ENCODE measurements at regions not wholly inside any gene's neighbourhood (a gene's known extent, or its start where the extent isn't known, plus 50 kb on each side); places are given as distances from the start of the nearest gene placed in this dataset.
"Not testable (repeated sequence)": the region's sequence is repeated elsewhere in the genome, so short reads cannot be mapped to it uniquely, and the experiment has no call there.

DNA sequence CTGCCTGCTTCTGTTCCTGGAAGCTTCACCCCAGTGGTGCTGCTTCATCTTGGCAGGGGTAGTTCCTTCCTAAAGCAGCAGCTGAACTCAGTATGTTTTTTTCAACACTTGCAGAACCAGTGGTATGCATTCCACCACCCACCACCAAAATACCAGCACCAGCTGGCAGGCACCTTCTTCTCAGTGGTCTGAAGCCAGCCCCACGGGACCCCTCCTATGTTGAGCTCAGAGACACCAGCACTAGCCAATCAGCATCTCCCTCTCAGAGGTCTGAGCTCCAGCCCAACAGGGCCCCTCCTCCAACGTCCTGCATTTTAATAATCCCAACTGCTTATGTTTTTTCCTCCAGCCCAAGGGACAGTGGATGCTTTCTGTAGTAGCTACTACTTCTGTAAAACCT lies 299.6 kb upstream of the CCL2 start:
- no peak for TF ChIP-seq CTCF (conservative IDR thresholded peaks at IDR 0.05 in 1 of 2, IDR thresholded peaks at IDR 0.05 in 1 of 2; ENCODE audit: low read depth in 1 of 2, low read length in 2 of 2)
- no peak for TF ChIP-seq EZH2 (IDR thresholded peaks at IDR 0.05; ENCODE audit: low read length, missing control alignments)
- no peak overlapping the region for H3K4me3 ChIP-seq (replicated peaks in 1 of 4; ENCODE audit: control extremely low read depth in 1 of 4, insufficient read depth in 1 of 4, low read depth in 3 of 4, low read length in 4 of 4)
- no peak for DNase-seq (ENCODE audit: low read depth in 2 of 2)
- H2AFZ ChIP-seq (ENCODE audit: low read length), result no peak overlapping the region
- no peak overlapping the region for H3K9ac ChIP-seq (ENCODE audit: insufficient read depth, low read length)
- H3K79me2 ChIP-seq (ENCODE audit: control insufficient read depth, insufficient read depth, low read length), result no peaks in the 10 kb centered on the region
- no peak overlapping the region for H3K27ac ChIP-seq (ENCODE audit: insufficient read depth, low read length)
- H3K27me3 ChIP-seq (ENCODE audit: control insufficient read depth, insufficient read depth, low read length), result no peaks in the 10 kb centered on the region
- H3K4me1 ChIP-seq (ENCODE audit: control insufficient read depth, extremely low read depth, insufficient read depth, low read length), result no peaks in the 10 kb centered on the region
- H4K20me1 ChIP-seq (ENCODE audit: control insufficient read depth, extremely low read depth, insufficient read depth, low read length), result no peaks in the 10 kb centered on the region
- H3K9me3 ChIP-seq (ENCODE audit: control insufficient read depth, insufficient read depth, low read depth, low read length), result no peaks in the 10 kb centered on the region
- H3K36me3 ChIP-seq (ENCODE audit: control insufficient read depth, insufficient read depth, low read length), result no peaks in the 10 kb centered on the region
- no peak overlapping the region for H3K4me2 ChIP-seq (ENCODE audit: extremely low read depth, insufficient read depth, low read length)

GRCh38 chr17:33959098-33959497 lies 296.0 kb upstream of the CCL2 start:
- H3K9me3 ChIP-seq (ENCODE audit: control insufficient read depth, insufficient read depth, low read depth, low read length), result not testable (repeated sequence)

DNA sequence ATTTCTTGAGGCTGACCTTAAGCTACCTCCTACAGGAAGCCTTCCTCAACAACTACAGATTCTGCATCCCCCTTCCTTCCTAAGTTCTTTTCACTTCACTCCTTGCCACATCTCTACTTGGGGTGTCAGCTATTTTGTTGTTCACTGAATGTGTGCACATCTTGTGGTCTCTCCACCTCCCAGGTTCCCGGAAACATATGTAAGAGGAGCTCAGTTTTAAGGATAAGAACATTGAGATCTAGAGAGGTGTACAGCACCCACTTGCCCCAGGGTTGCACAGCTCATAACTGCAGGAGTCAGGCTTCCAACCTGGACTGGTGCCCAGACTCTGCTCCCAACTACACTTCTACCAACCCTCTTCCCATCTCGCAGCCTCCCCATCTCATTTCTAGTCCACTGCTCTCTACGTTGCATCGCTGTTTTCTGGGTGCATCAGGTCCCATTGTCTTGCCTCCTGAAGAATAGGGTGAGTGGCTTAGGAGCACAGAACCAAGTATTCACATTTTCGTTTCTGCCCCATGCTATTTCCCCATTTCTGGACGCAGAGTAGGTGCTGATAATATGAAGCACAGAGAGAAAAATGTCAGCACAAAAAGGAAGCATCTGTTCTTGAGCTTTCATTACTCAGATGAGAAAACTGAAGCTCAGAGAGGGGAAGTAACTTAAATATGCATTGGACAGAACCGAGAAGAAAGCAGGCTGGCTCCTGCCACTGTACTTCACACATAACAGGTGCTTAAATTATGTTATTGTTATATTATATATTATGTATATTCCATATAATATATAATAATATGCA lies 292.0 kb upstream of the CCL2 start:
- no peak for DNase-seq (ENCODE audit: low read depth in 2 of 2)
- Histone ChIP-seq H3K79me2 (ENCODE audit: control insufficient read depth, insufficient read depth, low read length) (no peaks in the 10 kb centered on the region), H3K27me3 (ENCODE audit: control insufficient read depth, insufficient read depth, low read length) (no peaks in the 10 kb centered on the region), H4K20me1 (ENCODE audit: control insufficient read depth, extremely low read depth, insufficient read depth, low read length) (no peaks in the 10 kb centered on the region), H3K4me1 (ENCODE audit: control insufficient read depth, extremely low read depth, insufficient read depth, low read length) (no peaks in the 10 kb centered on the region), H3K27ac (ENCODE audit: insufficient read depth, low read length) (no peak overlapping the region), H3K4me2 (ENCODE audit: extremely low read depth, insufficient read depth, low read length) (no peak overlapping the region), H3K4me3 (replicated peaks in 1 of 4; ENCODE audit: control extremely low read depth in 1 of 4, insufficient read depth in 1 of 4, low read depth in 3 of 4, low read length in 4 of 4) (no peak overlapping the region), H3K9ac (ENCODE audit: insufficient read depth, low read length) (no peak overlapping the region), H3K9me3 (ENCODE audit: control insufficient read depth, insufficient read depth, low read depth, low read length) (no peaks in the 10 kb centered on the region), H3K36me3 (ENCODE audit: control insufficient read depth, insufficient read depth, low read length) (no peaks in the 10 kb centered on the region), H2AFZ (ENCODE audit: low read length) (no peak overlapping the region)
- TF ChIP-seq CTCF (conservative IDR thresholded peaks at IDR 0.05 in 1 of 2, IDR thresholded peaks at IDR 0.05 in 1 of 2; ENCODE audit: low read depth in 1 of 2, low read length in 2 of 2), result no peak
- no peak for TF ChIP-seq EZH2 (IDR thresholded peaks at IDR 0.05; ENCODE audit: low read length, missing control alignments)

More at GRCh38 chr17:33959098-33959497, 296.0 kb upstream of the CCL2 start:
- not testable (repeated sequence) for H4K20me1 ChIP-seq (ENCODE audit: control insufficient read depth, extremely low read depth, insufficient read depth, low read length); H3K27ac ChIP-seq (ENCODE audit: insufficient read depth, low read length); H2AFZ ChIP-seq (ENCODE audit: low read length); H3K4me3 ChIP-seq (replicated peaks in 1 of 4; ENCODE audit: control extremely low read depth in 1 of 4, insufficient read depth in 1 of 4, low read depth in 3 of 4, low read length in 4 of 4); H3K9ac ChIP-seq (ENCODE audit: insufficient read depth, low read length); DNase-seq (ENCODE audit: low read depth in 2 of 2); H3K36me3 ChIP-seq (ENCODE audit: control insufficient read depth, insufficient read depth, low read length); H3K4me1 ChIP-seq (ENCODE audit: control insufficient read depth, extremely low read depth, insufficient read depth, low read length); H3K4me2 ChIP-seq (ENCODE audit: extremely low read depth, insufficient read depth, low read length); H3K79me2 ChIP-seq (ENCODE audit: control insufficient read depth, insufficient read depth, low read length); H3K27me3 ChIP-seq (ENCODE audit: control insufficient read depth, insufficient read depth, low read length)

Data from fibroblast of lung (primary cell).